ENCODE measurements at regions not wholly inside any gene's neighbourhood (a gene's known extent, or its start where the extent isn't known, plus 50 kb on each side); places are given as distances from the start of the nearest gene placed in this dataset.

DNA sequence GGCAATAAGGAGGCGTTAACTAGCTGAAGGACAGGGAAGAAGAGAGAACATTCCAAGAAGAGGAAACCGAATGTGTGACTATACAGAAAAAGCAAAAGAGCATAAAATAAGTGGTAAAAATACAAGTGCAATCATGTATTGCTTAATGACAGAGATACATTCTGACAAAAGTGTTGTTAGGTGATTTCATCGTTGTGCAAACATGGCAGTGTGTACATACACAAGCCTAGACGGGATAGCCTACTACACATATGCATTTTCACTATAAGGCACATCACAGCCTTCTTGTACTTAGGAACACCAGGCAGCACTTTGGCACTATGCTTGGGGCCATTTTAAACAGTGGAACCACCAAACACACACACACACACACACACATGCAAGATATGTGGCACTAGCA, 299.3 kb downstream of the BCAT1 start:
- Histone ChIP-seq H3K9me3 (peaks cover 0 to 5% (median 0%) of the 10 kb centered on the region in 3 donors), H3K4me3 (no peak overlapping the region), H3K27ac (no peak overlapping the region), H3K27me3 (no peaks in the 10 kb centered on the region), H3K36me3 (no peaks in the 10 kb centered on the region), H3K4me1 (no peaks in the 10 kb centered on the region)
- TF ChIP-seq CTCF (IDR thresholded peaks at IDR 0.05) = no peak
- intact Hi-C loops (cut with DNase I; ENCODE audit: low total_unique reads) = no loop called here
- DNase-seq = no peak

DNA sequence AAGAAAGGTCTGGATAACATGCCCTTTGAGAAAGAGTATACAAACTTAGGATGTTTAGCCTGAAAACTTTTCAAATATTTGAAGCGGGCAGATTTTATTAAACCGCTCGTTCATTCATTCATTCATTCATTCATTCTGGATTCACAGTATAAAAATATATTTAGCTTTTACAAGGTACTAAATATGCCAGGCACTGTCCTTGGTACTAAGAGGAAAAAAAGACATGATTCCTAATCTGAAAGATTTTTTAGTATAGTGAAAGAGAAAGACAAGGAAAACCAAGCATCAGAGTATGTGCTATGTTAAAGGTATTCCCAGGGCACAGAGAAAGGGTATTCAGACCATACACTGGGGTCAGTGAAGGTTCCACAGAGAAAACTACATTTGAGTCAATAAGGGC, 299.7 kb downstream of the BCAT1 start:
- Histone ChIP-seq H3K36me3 (no peaks in the 10 kb centered on the region), H3K4me1 (no peaks in the 10 kb centered on the region), H3K27ac (no peak overlapping the region), H3K4me3 (no peak overlapping the region), H3K9me3 (peaks cover 0 to 3% (median 0%) of the 10 kb centered on the region in 3 donors), H3K27me3 (no peaks in the 10 kb centered on the region)
- no peak for TF ChIP-seq CTCF (IDR thresholded peaks at IDR 0.05)
- DNase-seq = no peak
- intact Hi-C loops (cut with DNase I; ENCODE audit: low total_unique reads) = no loop called here

DNA sequence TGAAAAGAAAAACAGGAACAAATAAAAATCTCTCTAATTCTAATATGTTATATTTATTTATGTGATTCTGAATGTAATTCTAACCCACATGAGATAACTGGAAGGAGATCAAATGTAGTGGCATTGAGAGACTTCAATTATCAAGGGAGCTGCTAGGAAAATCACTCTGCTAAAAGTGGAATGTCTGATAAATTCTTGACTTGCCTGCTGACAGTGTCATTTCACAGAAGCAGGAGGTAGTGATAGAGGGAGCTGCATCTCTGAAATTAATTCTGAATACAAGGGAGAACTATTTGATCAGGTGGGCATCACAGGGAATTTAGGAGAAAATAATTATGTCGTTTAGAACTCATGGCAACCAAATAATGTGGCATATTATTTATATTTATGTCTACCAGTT, 303.6 kb downstream of the BCAT1 start:
- Histone ChIP-seq H3K36me3 (no peaks in the 10 kb centered on the region), H3K9me3 (no peaks in the 10 kb centered on the region), H3K4me1 (no peaks in the 10 kb centered on the region), H3K27me3 (no peaks in the 10 kb centered on the region), H3K27ac (no peak overlapping the region), H3K4me3 (no peak overlapping the region)
- intact Hi-C loops (cut with DNase I; ENCODE audit: low total_unique reads) = no loop called here
- no peak for DNase-seq
- no peak for TF ChIP-seq CTCF (IDR thresholded peaks at IDR 0.05)

DNA sequence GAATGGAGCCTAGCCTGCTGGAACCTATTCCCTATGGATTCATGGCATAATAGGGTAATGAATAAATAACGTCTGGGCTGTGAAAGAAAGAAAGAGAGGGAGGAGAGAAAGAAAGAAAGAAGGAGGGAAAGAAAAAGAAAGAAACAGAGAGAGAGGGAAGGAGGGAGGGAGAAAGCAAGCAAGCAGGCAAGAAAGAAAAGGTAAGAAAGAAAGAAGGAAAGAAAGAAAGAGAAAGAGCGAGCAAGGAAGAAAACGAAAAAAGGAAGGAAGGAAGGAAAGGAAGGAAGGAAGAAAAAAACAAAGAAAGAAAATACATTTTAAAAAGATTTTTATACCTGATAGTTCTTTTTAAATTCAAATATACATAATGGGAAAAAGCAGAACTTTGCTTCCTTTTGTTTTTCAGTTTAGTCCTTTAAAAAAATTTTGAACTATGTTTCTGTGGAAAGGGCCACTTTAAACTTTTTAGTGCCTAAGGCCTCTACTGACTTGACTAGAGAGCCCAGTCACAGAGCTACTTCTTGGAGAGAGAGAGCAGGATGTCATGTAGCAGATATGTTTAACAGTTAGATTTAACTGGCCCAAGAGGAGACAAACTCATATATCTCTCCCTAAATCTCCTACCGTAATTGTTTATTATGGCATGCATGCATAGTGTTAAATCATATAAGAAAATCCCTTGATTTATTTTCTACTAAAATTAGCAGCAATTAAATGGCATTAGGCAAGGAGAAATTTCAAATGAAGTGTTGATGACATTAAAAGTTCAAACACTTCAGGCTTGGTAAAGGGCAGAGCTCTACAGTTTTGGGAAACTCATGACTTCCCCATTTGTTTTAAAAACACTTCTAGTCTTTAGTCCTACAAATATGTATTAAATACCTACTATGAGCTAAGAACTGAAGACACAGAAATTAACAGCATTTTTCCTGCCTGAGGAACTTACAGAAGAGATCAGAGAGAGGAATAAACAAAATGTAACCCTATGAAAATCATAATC, 305.5 kb downstream of the BCAT1 start:
- Histone ChIP-seq H3K4me1 (no peaks in the 10 kb centered on the region), H3K27ac (no peak overlapping the region), H3K27me3 (no peaks in the 10 kb centered on the region), H3K4me3 (no peak overlapping the region), H3K36me3 (no peaks in the 10 kb centered on the region), H3K9me3 (no peaks in the 10 kb centered on the region)
- TF ChIP-seq CTCF (IDR thresholded peaks at IDR 0.05) = no peak
- intact Hi-C loops (cut with DNase I; ENCODE audit: low total_unique reads) = no loop called here
- DNase-seq = no peak

DNA sequence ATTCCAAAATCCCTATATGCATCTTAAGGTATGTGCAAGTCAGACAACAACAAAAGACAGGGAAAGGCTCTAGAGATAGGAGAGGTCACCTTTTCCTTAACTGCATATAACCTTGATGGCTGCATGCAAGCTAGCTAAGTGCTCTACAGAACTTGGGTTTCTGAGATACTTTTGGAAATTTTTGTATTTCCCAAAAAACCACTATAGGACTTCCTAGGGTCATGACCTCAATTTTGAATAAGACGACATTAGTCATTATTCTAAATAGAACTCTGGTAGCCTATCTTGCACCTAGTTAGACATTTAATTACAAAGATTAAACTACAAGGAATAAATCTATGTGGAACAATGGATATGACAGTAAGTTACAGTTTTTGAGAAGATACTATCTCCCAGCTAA, 309.3 kb downstream of the BCAT1 start:
- Histone ChIP-seq H3K36me3 (no peaks in the 10 kb centered on the region), H3K9me3 (no peaks in the 10 kb centered on the region), H3K4me1 (no peaks in the 10 kb centered on the region), H3K27me3 (no peaks in the 10 kb centered on the region), H3K27ac (no peak overlapping the region), H3K4me3 (no peak overlapping the region)
- no peak for TF ChIP-seq CTCF (IDR thresholded peaks at IDR 0.05)
- intact Hi-C loops (cut with DNase I; ENCODE audit: low total_unique reads) = no loop called here
- no peak for DNase-seq
